BJ (cell line): ENCODE measurements at regions not wholly inside any gene's neighbourhood (a gene's known extent, or its start where the extent isn't known, plus 50 kb on each side); places are given as distances from the start of the nearest gene placed in this dataset.

Source experiments
- CTCF ChIA-PET: fragments of 350-600 bp; formaldehyde crosslinking; extraction: SDS; loops from one replicate; lab custom pipeline; 2021; ENCODE audit warnings: antibody characterized with exemption, inconsistent platforms; lab: Yijun Ruan, JAX
- POLR2A ChIA-PET: fragments of 300-600 bp; sonication (Branson Sonifier 250); formaldehyde crosslinking; extraction: SDS; loops from one replicate; lab custom pipeline; 2021; ENCODE audit warnings: antibody characterized with exemption; lab: Charles Lee
- DNase-seq: peaks from one replicate; pipeline ENCODE4 v3.0.0-alpha.2; 2011; ENCODE audit warnings: low read depth
- H3K27me3 ChIP-seq: 2 replicates; pipeline ENCODE4 v1.6.0; 2011; ENCODE audit warnings: low read length; ENCODE audit not compliant: control insufficient read depth, insufficient read depth
- H3K36me3 ChIP-seq: 2 replicates; pipeline ENCODE4 v1.5.1; 2011; ENCODE audit warnings: low read length; ENCODE audit not compliant: control insufficient read depth, insufficient read depth
- H3K4me3 ChIP-seq: 2 replicates; pipeline ENCODE4 v1.5.1; 2011; ENCODE audit warnings: low read depth, mild to moderate bottlenecking, control low read depth, low read length
- TF ChIP-seq, protein P1 (sequence below): IDR thresholded peaks from 2 replicates; pipeline ENCODE4 v1.5.1; 2011; ENCODE audit warnings: low read depth, mild to moderate bottlenecking, control low read depth, inconsistent platforms, low read length, moderate library complexity; ENCODE audit not compliant: insufficient read depth

DNA sequence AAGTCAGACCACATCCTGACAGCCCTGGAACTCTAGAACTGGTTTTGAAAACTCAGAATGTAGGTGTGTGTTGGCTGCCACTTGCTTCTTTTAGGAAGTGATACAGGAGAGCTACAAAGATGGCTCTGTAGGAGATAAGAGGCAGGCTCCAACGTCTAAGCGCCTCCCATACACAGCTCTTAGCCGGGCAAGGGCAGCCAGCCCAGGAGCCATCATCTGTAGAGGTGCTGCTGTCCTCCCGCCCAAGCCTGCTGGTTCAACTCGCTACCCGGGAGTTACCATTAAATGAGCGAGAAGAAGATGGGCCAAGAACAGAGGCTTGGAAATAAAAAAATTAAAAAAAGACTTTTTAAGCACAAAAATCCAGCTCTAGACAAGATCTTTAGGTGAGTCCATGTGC, 61.2 kb upstream of the DIO3 start:
- POLR2A ChIA-PET, result no interaction called here
- CTCF ChIA-PET, result no interaction called here

DNA sequence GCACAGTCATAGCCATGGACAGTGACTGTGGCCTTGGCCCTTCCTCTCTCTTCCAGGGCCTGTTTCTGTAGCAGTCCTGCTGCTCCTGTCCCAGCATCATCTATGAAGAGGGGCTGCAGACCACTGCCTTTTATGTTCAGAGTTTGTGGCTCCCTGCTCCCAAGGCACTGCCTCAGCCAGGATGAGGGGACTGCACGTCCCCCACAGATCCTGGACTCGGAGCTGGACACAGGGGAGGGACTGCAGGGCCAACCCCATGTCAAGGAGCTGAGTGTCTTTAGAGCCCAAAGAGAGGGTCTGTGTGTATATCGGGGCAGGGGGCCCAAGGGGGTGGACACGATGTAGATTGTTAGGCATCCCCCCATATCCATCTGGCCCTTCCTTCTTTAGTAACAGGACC, 60.6 kb upstream of the DIO3 start:
- no peaks in the 10 kb centered on the region for H3K36me3 ChIP-seq
- no peak overlapping the region for H3K4me3 ChIP-seq
- TF ChIP-seq, protein P1, sequence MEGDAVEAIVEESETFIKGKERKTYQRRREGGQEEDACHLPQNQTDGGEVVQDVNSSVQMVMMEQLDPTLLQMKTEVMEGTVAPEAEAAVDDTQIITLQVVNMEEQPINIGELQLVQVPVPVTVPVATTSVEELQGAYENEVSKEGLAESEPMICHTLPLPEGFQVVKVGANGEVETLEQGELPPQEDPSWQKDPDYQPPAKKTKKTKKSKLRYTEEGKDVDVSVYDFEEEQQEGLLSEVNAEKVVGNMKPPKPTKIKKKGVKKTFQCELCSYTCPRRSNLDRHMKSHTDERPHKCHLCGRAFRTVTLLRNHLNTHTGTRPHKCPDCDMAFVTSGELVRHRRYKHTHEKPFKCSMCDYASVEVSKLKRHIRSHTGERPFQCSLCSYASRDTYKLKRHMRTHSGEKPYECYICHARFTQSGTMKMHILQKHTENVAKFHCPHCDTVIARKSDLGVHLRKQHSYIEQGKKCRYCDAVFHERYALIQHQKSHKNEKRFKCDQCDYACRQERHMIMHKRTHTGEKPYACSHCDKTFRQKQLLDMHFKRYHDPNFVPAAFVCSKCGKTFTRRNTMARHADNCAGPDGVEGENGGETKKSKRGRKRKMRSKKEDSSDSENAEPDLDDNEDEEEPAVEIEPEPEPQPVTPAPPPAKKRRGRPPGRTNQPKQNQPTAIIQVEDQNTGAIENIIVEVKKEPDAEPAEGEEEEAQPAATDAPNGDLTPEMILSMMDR, result no peak
- DNase-seq, result no peak
- ChIA-PET CTCF (no interaction called here), POLR2A (no interaction called here)
- peaks cover 1% of the 10 kb centered on the region; the same call in 1 of the 2 replicates for H3K27me3 ChIP-seq

More for the DNA sequence above, 61.2 kb upstream of the DIO3 start:
- no peak for DNase-seq
- no peaks in the 10 kb centered on the region for H3K36me3 ChIP-seq
- peaks cover 1% of the 10 kb centered on the region; the same call in 1 of the 2 replicates for H3K27me3 ChIP-seq
- H3K4me3 ChIP-seq, result no peak overlapping the region
- TF ChIP-seq, protein P1, result no peak

DNA sequence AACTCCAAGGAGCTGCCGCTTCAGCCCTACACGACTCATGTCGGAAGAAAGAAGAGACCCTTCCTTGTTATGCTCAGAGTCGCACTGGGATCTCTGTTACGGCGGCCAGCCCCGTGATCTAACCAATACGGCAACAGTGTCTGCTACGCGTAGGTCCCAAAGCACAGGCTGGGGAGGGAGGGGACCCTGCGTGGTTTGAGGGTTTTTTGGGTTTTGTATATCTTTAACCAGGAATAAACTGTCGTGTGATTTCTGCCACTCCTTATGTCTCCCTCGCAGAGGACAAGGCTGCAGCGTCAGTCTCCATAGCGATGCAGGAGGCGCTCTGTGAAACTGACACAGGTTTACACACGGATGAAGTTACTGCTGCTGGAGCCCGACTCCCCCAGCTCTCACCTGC, 60.0 kb upstream of the DIO3 start:
- TF ChIP-seq, protein P1, result no peak
- H3K27me3 ChIP-seq, result peaks cover 1% of the 10 kb centered on the region; the same call in 1 of the 2 replicates
- CTCF ChIA-PET, result no interaction called here
- DNase-seq, result no peak
- H3K4me3 ChIP-seq, result no peak overlapping the region
- POLR2A ChIA-PET, result no interaction called here
- H3K36me3 ChIP-seq, result no peaks in the 10 kb centered on the region

DNA sequence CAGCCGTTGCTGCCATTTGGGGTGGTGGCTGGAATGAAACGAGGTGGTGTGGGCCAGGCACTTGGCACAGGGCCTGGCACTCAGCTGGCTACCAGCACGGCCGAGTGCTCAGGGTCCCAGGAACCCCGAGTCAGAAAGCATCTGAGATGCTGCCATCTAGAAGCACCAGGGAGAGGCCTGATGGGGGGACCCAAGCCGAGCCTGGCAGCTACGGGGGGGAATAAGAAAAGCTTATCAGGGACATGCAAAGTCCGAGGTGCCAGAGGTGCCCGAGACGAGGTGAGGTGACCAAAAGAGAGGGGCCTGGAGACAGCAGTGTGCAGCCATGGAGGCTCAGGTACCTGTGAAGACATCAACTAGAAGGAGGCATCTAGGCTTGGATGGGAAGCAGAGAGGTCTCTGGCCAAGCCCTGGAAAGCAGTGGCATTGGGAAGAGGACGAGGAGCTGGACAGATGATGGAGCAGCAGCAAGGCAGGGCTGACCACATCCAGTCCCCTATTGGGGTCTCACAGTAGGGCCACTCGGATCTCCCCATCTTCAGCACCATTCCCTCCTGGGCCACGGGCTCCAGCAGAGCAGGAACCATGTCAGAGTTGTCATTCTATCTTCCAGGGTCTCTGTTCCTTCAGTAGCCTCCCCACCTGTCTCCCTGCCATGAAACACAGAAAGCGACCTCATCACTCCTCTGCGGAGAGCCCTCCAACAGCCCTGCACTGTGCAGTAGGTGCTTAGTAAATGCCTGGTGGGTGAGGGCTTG, 59.3 kb upstream of the DIO3 start:
- DNase-seq, result no peak
- peaks cover 1% of the 10 kb centered on the region for H3K27me3 ChIP-seq
- ChIA-PET CTCF (no interaction called here), POLR2A (no interaction called here)
- H3K36me3 ChIP-seq, result no peaks in the 10 kb centered on the region
- no peak overlapping the region for H3K4me3 ChIP-seq
- TF ChIP-seq, protein P1, result no peak

GRCh38 chr14:101502761-101503392, 58.4 kb upstream of the DIO3 start:
- CTCF ChIA-PET, result no interaction called here
- no peak overlapping the region for H3K4me3 ChIP-seq
- H3K36me3 ChIP-seq, result no peaks in the 10 kb centered on the region
- H3K27me3 ChIP-seq, result no peaks in the 10 kb centered on the region; the same call in 1 of the 2 replicates
- TF ChIP-seq, protein P1, result no peak
- no peak for DNase-seq
- POLR2A ChIA-PET, result no interaction called here
